OCI-LY3 (cell line): ENCODE measurements at regions not wholly inside any gene's neighbourhood (a gene's known extent, or its start where the extent isn't known, plus 50 kb on each side); places are given as distances from the start of the nearest gene placed in this dataset.

ENCODE experiments used
- CTCF ChIP-seq: fragments of 200-600, 300-600 bp; sonication (generic); IDR thresholded peaks from 2 replicates; pipeline ENCODE4 v1.5.1; 2014; ENCODE audit warnings: antibody characterized with exemption, low read length, low read depth
- EZH2phosphoT487 ChIP-seq: fragments of 200-600 bp; shearing (Covaris generic); IDR thresholded peaks from 2 replicates; pipeline ENCODE4 v1.6.1; 2018; ENCODE audit warnings: antibody characterized with exemption, mixed run types, low read depth

- TF ChIP-seq CTCF (no peak), EZH2phosphoT487 (no peak)
Measured at GRCh38 chr3:145650170-145650569, 510.8 kb downstream of the PLOD2 start.
